K562 (cell line): ENCODE measurements at regions not wholly inside any gene's neighbourhood (a gene's known extent, or its start where the extent isn't known, plus 50 kb on each side); places are given as distances from the start of the nearest gene placed in this dataset.

Experiments used
- ATAC-seq: fragments of 200-7000 bp; cut with Tn5 transposase; 3 replicates; pipeline ENCODE4 v1.9.1; 2020; ENCODE audit warnings: moderate library complexity
- BruUV-seq: library from RNA; stranded (reverse); fragments of 400-500 nt; replicated peaks from 2 replicates; lab custom pipeline; 2021; lab: Mats Ljungman, UMichigan
- CTCF ChIA-PET: fragments of 300-600 bp; formaldehyde crosslinking; extraction: SDS; loops from one replicate; lab custom pipeline; 2021; ENCODE audit warnings: low intra/inter-chr PET ratio; lab: Yijun Ruan, JAX
- POLR2A ChIA-PET: fragments of 300-600, 350-650 bp; sonication (Branson Sonifier 250); formaldehyde crosslinking; extraction: SDS; loops from one replicate; lab custom pipeline; 2021; ENCODE audit warnings: antibody characterized with exemption, inconsistent platforms; lab: Yijun Ruan, JAX
- DNase-seq, 4 experiments: peaks; one replicate each; pipeline versions ENCODE4 v3.0.0 to v3.0.0-alpha.2; 2011 to 2018; ENCODE audit warnings: low spot score in 3 of 4, mixed read lengths in 3 of 4; ENCODE audit errors: extremely low read depth in 1 of 4
- FAIRE-seq: peaks from 2 replicates; lab custom pipeline; 2011; peaks lifted over from hg19 to GRCh38; lab: Jason Lieb, UNC
- H2AFZ ChIP-seq: 2 replicates; pipeline ENCODE4 v1.6.0; 2011; ENCODE audit warnings: low read depth, low read length, control low read depth, inconsistent platforms
- H3K27ac ChIP-seq: fragments of 200-600 bp; 3 replicates; pipeline ENCODE4 v1.8.0; 2011; ENCODE audit warnings: low read depth, mild to moderate bottlenecking, control low read depth, inconsistent platforms, low read length, moderate library complexity, mixed read lengths; ENCODE audit errors: extremely low read depth
- H3K27me3 ChIP-seq, 2 experiments: fragments of 300-600 bp in 1 of 2; 2 replicates in 1 of 2; 3 replicates in 1 of 2; pipeline versions ENCODE4 v1.6.0 to v1.8.0; 2011; ENCODE audit warnings: inconsistent platforms in 2 of 2, low read length in 2 of 2, mild to moderate bottlenecking in 1 of 2, mixed read lengths in 1 of 2, moderate library complexity in 1 of 2; ENCODE audit not compliant: control insufficient read depth in 2 of 2, insufficient read depth in 2 of 2
- H3K36me3 ChIP-seq: fragments of 300-600 bp; 3 replicates; pipeline ENCODE4 v1.8.0; 2011; ENCODE audit warnings: mild to moderate bottlenecking, low read length, inconsistent platforms; ENCODE audit not compliant: control insufficient read depth, insufficient read depth
- H3K4me1 ChIP-seq, 2 experiments: fragments of 200-600 bp in 1 of 2; replicated peaks in 1 of 2; 2 replicates in 1 of 2; 3 replicates in 1 of 2; pipeline versions ENCODE4 v1.5.1 to v1.8.0; 2011; ENCODE audit warnings: inconsistent platforms in 2 of 2, low read length in 2 of 2, mild to moderate bottlenecking in 1 of 2, mixed read lengths in 1 of 2, moderate library complexity in 1 of 2; ENCODE audit not compliant: control insufficient read depth in 2 of 2, insufficient read depth in 2 of 2
- H3K4me2 ChIP-seq: 2 replicates; pipeline ENCODE4 v1.6.1; 2011; ENCODE audit warnings: low read length, control low read depth, inconsistent platforms, mixed read lengths; ENCODE audit not compliant: insufficient read depth
- H3K4me3 ChIP-seq: fragments of 200-600 bp; sonication (generic), shearing (Covaris generic); 2 replicates; pipeline ENCODE4 v1.5.1; 2016; ENCODE audit warnings: control low read depth, inconsistent platforms
- H3K79me2 ChIP-seq: fragments of 200-600 bp; 3 replicates; pipeline ENCODE4 v1.8.0; 2011; ENCODE audit warnings: low read length, inconsistent platforms; ENCODE audit not compliant: control insufficient read depth, insufficient read depth
- H3K9ac ChIP-seq, 2 experiments: 2 replicates each; pipeline versions ENCODE4 v1.6.0 to v1.6.1; 2011; ENCODE audit warnings: low read depth in 2 of 2, low read length in 2 of 2, control low read depth in 1 of 2, inconsistent platforms in 1 of 2, mild to moderate bottlenecking in 1 of 2, mixed read lengths in 1 of 2; ENCODE audit not compliant: insufficient read depth in 1 of 2
- H3K9me1 ChIP-seq: one replicate; pipeline ENCODE4 v1.6.0; 2011; ENCODE audit warnings: inconsistent platforms, mild to moderate bottlenecking, low read length, moderate library complexity; ENCODE audit not compliant: control insufficient read depth, insufficient read depth
- H3K9me3 ChIP-seq: replicated peaks from 2 replicates; pipeline ENCODE4 v1.5.1; 2011; ENCODE audit warnings: low read depth, low read length, inconsistent platforms; ENCODE audit not compliant: control insufficient read depth, insufficient read depth
- H4K20me1 ChIP-seq: replicated peaks from 2 replicates; pipeline ENCODE4 v1.6.1; 2011; ENCODE audit warnings: low read length, inconsistent platforms, mixed read lengths; ENCODE audit not compliant: control insufficient read depth, insufficient read depth
- BMI1 ChIP-seq: fragments of 150-350 bp; IDR thresholded peaks from 2 replicates; pipeline ENCODE4 v1.6.1; 2014; ENCODE audit warnings: low read length
- CCNT2 ChIP-seq: IDR thresholded peaks from 2 replicates; pipeline ENCODE4 v1.6.1; 2011; ENCODE audit warnings: borderline replicate concordance, low read depth, mild to moderate bottlenecking, moderate library complexity, mixed read lengths, low read length; ENCODE audit not compliant: insufficient read length; ENCODE audit errors: extremely low read depth
- NRF1 ChIP-seq, 2 experiments: fragments of 450-650 bp; IDR thresholded peaks in 1 of 2; conservative IDR thresholded peaks in 1 of 2; 2 replicates each; pipeline ENCODE4 v1.6.1; 2014; ENCODE audit warnings: mild to moderate bottlenecking in 2 of 2
- NUFIP1 ChIP-seq: fragments of 450-650 bp; IDR thresholded peaks from 2 replicates; pipeline ENCODE4 v1.6.1; 2018; ENCODE audit not compliant: partially characterized antibody
- POLR3A ChIP-seq: IDR thresholded peaks from 2 replicates; pipeline ENCODE4 v1.6.1; 2011; ENCODE audit warnings: borderline replicate concordance, mild to moderate bottlenecking, moderate library complexity; ENCODE audit not compliant: insufficient read length, insufficient read depth; ENCODE audit errors: extremely low read depth
- RB1 ChIP-seq: fragments of 450-650 bp; IDR thresholded peaks from 2 replicates; pipeline ENCODE4 v1.6.1; 2017; ENCODE audit warnings: low read depth, mild to moderate bottlenecking
- SLC30A9 ChIP-seq: fragments of 250-450 bp; sonication (Bioruptor Pico); IDR thresholded peaks from 2 replicates; pipeline ENCODE4 v1.8.0; 2022; ENCODE audit warnings: mild to moderate bottlenecking, moderate library complexity
- SNIP1 ChIP-seq: fragments of 450-650 bp; IDR thresholded peaks from 2 replicates; pipeline ENCODE4 v1.7.1; 2017; ENCODE audit warnings: low read depth, mild to moderate bottlenecking
- ZNF121 ChIP-seq: sonication (generic); formaldehyde crosslinking; conservative IDR thresholded peaks from 2 replicates; pipeline ENCODE4 v1.8.0; 2022; ENCODE audit warnings: missing genetic modification reagents
- ZNF695 ChIP-seq: fragments of 450-650 bp; formaldehyde crosslinking; IDR thresholded peaks from 2 replicates; pipeline ENCODE4 v1.4.0; 2020; ENCODE audit warnings: mild to moderate bottlenecking, moderate library complexity
- ZNF766 ChIP-seq: fragments of 200-800 bp; sonication (Bioruptor generic); conservative IDR thresholded peaks from 2 replicates; pipeline ENCODE4 v1.6.1; 2016; ENCODE audit warnings: missing genetic modification characterization, missing compliant biosample characterization
- ZZZ3 ChIP-seq: fragments of 450-650 bp; IDR thresholded peaks from 2 replicates; pipeline ENCODE4 v1.6.1; 2016; ENCODE audit warnings: antibody characterized with exemption, mild to moderate bottlenecking, moderate library complexity
- WGBS: fragments of 100-300 bp; shearing (Covaris generic); methylation state at CpG from one replicate; pipeline ENCODE4 v1.1.6; 2016; ENCODE audit warnings: low coverage, mixed read lengths; ENCODE audit not compliant: insufficient coverage; ENCODE audit errors: missing lambda C conversion rate; 5-methylcytosine and 5-hydroxymethylcytosine counted together
- in situ Hi-C: fragments of 300-500 bp; cut with MboI; formaldehyde crosslinking; loops from 4 replicates; pipeline ENCODE4 v1.15.0; 2018; ENCODE audit warnings: inconsistent platforms, mixed read lengths
- intact Hi-C: fragments of 100-400 bp; cut with micrococcal nuclease; formaldehyde crosslinking; loops from 2 replicates; pipeline ENCODE4 v1.14.2; 2022
- TF ChIP-seq, protein P1 (sequence below): sonication (generic); formaldehyde crosslinking; IDR thresholded peaks from 2 replicates; pipeline ENCODE4 v1.8.1; 2023; ENCODE audit warnings: mild to moderate bottlenecking, missing genetic modification reagents
- TF ChIP-seq, protein P2 (sequence below): sonication (generic); formaldehyde crosslinking; IDR thresholded peaks from 2 replicates; pipeline ENCODE4 v1.8.0; 2022; ENCODE audit warnings: mild to moderate bottlenecking, missing genetic modification reagents, borderline replicate concordance
- TF ChIP-seq, protein P3 (sequence below): fragments of 150-350 bp; conservative IDR thresholded peaks from 2 replicates; pipeline ENCODE4 v1.6.1; 2014; ENCODE audit warnings: low read length
- TF ChIP-seq, protein P4 (sequence below): fragments of 250-450 bp; sonication (Bioruptor Pico); IDR thresholded peaks from 2 replicates; pipeline ENCODE4 v1.6.1; 2021; ENCODE audit warnings: mild to moderate bottlenecking

DNA sequence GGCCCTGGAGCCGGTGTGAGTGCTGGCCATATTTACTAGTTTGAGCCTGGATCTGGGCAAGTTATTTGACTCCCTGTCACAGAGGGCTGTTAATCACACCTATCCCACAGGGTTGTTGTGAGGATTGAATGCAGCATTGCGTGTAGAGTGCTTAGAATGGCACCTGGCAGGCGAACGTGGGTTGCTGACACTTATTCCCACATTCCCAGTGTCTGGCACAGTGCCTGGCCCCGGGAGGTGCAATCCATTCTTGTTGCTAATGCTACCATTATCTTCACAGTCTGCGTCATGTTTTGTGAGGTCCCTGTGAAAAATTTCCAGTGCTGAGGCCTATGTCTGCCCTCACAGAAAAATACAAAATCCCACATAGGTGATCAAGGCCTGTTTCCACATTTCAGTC lies 66.1 kb downstream of the CD2 start (continued):
- TF ChIP-seq, protein P1, sequence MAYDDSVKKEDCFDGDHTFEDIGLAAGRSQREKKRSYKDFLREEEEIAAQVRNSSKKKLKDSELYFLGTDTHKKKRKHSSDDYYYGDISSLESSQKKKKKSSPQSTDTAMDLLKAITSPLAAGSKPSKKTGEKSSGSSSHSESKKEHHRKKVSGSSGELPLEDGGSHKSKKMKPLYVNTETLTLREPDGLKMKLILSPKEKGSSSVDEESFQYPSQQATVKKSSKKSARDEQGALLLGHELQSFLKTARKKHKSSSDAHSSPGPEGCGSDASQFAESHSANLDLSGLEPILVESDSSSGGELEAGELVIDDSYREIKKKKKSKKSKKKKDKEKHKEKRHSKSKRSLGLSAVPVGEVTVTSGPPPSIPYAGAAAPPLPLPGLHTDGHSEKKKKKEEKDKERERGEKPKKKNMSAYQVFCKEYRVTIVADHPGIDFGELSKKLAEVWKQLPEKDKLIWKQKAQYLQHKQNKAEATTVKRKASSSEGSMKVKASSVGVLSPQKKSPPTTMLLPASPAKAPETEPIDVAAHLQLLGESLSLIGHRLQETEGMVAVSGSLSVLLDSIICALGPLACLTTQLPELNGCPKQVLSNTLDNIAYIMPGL (CRISPR knock-in tag), result no peak
- TF ChIP-seq SNIP1 (no peak), SLC30A9 (no peak), ZNF121 (CRISPR knock-in tag) (no peak), BMI1 (no peak)

DNA sequence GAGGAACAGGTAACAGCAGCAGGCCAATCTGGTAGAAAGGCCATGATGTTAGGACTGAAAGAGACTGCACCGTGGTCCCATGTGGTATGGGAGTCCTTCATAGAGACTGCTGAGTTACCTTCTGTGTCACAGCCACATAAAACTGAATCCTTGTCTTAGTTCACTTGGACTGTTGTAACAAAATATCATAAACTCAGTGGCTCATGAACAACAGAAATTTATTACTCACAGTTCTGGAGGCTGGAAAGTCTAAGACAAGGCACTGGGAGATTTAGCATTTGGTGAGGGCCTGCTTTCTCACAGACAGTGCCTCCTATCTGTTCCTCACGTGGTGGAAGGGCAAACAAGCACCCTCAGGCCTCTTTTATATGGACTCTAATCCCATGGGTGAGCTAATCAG lies 67.5 kb downstream of the CD2 start:
- Histone ChIP-seq H3K4me1 (peaks cover 17 to 34% of the 10 kb centered on the region in 2 experiments), H3K4me3 (no peak overlapping the region), H3K9me3 (no peaks in the 10 kb centered on the region), H3K79me2 (peaks cover 8% of the 10 kb centered on the region; the same call in 2 of the 3 replicates), H3K9ac (no peak overlapping the region), H3K4me2 (no peak overlapping the region), H4K20me1 (no peaks in the 10 kb centered on the region), H3K9me1 (no peaks in the 10 kb centered on the region), H2AFZ (0 out of 2 replicates have a peak overlapping the region, but pooled peaks have one; percentile 11), H3K27ac (no peak overlapping the region), H3K36me3 (no peaks in the 10 kb centered on the region), H3K27me3 (no peaks in the 10 kb centered on the region)
- FAIRE-seq (no peak), ATAC-seq (no peak), DNase-seq (no peak)
- in situ Hi-C loops (loop anchor here (5.0 kb wide), 2 partner anchors 79 to 244 kb away; no protein-coding TSS in a partner anchor), intact Hi-C loops (no loop called here)
- ChIA-PET CTCF (no interaction called here), POLR2A (no interaction called here)
- WGBS, result 57% methylated on average over 2 of the region's 2 CpGs
- no TSS peak for BruUV-seq
- TF ChIP-seq ZNF695 (CRISPR knock-in tag) (no peak), RB1 (no peak), CCNT2 (no peak), NUFIP1 (no peak), ZZZ3 (no peak), POLR3A (no peak), NRF1 (conservative IDR thresholded peaks at IDR 0.05 in 1 of 2, IDR thresholded peaks at IDR 0.05 in 1 of 2) (no peak), ZNF766 (CRISPR knock-in tag) (no peak)
- TF ChIP-seq, protein P2, sequence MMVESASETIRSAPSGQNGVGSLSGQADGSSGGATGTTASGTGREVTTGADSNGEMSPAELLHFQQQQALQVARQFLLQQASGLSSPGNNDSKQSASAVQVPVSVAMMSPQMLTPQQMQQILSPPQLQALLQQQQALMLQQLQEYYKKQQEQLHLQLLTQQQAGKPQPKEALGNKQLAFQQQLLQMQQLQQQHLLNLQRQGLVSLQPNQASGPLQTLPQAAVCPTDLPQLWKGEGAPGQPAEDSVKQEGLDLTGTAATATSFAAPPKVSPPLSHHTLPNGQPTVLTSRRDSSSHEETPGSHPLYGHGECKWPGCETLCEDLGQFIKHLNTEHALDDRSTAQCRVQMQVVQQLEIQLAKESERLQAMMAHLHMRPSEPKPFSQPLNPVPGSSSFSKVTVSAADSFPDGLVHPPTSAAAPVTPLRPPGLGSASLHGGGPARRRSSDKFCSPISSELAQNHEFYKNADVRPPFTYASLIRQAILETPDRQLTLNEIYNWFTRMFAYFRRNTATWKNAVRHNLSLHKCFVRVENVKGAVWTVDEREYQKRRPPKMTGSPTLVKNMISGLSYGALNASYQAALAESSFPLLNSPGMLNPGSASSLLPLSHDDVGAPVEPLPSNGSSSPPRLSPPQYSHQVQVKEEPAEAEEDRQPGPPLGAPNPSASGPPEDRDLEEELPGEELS (CRISPR knock-in tag), result no peak
- TF ChIP-seq, protein P3, sequence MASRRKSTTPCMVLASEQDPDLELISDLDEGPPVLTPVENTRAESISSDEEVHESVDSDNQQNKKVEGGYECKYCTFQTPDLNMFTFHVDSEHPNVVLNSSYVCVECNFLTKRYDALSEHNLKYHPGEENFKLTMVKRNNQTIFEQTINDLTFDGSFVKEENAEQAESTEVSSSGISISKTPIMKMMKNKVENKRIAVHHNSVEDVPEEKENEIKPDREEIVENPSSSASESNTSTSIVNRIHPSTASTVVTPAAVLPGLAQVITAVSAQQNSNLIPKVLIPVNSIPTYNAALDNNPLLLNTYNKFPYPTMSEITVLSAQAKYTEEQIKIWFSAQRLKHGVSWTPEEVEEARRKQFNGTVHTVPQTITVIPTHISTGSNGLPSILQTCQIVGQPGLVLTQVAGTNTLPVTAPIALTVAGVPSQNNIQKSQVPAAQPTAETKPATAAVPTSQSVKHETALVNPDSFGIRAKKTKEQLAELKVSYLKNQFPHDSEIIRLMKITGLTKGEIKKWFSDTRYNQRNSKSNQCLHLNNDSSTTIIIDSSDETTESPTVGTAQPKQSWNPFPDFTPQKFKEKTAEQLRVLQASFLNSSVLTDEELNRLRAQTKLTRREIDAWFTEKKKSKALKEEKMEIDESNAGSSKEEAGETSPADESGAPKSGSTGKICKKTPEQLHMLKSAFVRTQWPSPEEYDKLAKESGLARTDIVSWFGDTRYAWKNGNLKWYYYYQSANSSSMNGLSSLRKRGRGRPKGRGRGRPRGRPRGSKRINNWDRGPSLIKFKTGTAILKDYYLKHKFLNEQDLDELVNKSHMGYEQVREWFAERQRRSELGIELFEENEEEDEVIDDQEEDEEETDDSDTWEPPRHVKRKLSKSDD, result no peak
- TF ChIP-seq, protein P4, sequence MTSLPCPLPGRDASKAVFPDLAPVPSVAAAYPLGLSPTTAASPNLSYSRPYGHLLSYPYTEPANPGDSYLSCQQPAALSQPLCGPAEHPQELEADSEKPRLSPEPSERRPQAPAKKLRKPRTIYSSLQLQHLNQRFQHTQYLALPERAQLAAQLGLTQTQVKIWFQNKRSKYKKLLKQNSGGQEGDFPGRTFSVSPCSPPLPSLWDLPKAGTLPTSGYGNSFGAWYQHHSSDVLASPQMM (CRISPR knock-in tag), result no peak
